Tibial nerve (tissue), 3 donors: ENCODE measurements at regions not wholly inside any gene's neighbourhood (a gene's known extent, or its start where the extent isn't known, plus 50 kb on each side); places are given as distances from the start of the nearest gene placed in this dataset.

Experiments
- POLR2A ChIP-seq, 2 donors: fragments of 450-650 bp; IDR thresholded peaks; one replicate each; pipeline ENCODE4 v1.6.1; 2017; ENCODE audit warnings: antibody characterized with exemption in 2 of 2, mild to moderate bottlenecking in 2 of 2, moderate library complexity in 2 of 2
- TF ChIP-seq, protein P1 (sequence below), 5 experiments: fragments of 200-600 bp in 3 of 5; fragments of 450-650 bp in 2 of 5; sonication (generic) in 3 of 5; IDR thresholded peaks; one replicate each; pipeline ENCODE4 v1.5.1; 2016 to 2019; ENCODE audit warnings: antibody characterized with exemption in 5 of 5, mild to moderate bottlenecking in 3 of 5, moderate library complexity in 2 of 5

DNA sequence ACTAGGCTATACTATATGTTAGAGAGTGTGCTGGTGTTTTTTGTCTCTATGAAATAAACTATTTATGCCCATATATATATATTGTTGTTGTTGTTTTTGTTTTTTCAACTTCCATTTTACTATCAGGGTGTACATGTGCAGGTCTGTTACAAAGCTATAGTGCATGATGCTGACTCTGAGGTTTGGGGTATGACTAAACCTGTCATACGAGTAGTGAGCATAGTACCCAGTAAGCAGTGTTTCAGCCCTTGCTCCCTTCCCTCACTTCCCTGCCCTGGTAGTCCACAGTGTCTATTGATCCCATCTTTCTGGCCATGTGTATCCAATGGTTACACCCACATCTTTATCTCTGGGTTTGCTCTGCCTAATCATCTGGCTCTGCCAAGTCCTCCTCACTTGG lies 101.8 kb downstream of the FAS start:
- no peak for TF ChIP-seq POLR2A (IDR thresholded peaks at IDR 0.05)
- TF ChIP-seq, protein P1, sequence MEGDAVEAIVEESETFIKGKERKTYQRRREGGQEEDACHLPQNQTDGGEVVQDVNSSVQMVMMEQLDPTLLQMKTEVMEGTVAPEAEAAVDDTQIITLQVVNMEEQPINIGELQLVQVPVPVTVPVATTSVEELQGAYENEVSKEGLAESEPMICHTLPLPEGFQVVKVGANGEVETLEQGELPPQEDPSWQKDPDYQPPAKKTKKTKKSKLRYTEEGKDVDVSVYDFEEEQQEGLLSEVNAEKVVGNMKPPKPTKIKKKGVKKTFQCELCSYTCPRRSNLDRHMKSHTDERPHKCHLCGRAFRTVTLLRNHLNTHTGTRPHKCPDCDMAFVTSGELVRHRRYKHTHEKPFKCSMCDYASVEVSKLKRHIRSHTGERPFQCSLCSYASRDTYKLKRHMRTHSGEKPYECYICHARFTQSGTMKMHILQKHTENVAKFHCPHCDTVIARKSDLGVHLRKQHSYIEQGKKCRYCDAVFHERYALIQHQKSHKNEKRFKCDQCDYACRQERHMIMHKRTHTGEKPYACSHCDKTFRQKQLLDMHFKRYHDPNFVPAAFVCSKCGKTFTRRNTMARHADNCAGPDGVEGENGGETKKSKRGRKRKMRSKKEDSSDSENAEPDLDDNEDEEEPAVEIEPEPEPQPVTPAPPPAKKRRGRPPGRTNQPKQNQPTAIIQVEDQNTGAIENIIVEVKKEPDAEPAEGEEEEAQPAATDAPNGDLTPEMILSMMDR (IDR thresholded peaks at IDR 0.05): no peak
